H9 (cell line): ENCODE measurements at regions not wholly inside any gene's neighbourhood (a gene's known extent, or its start where the extent isn't known, plus 50 kb on each side); places are given as distances from the start of the nearest gene placed in this dataset.

Experiments used
- DNase-seq: peaks from one replicate; pipeline ENCODE4 v3.0.0-alpha.2; 2017
- H2AFZ ChIP-seq: one replicate; pipeline ENCODE4 v1.6.1; 2013; ENCODE audit warnings: mild to moderate bottlenecking, low read length, control low read depth, moderate library complexity
- H2AK5ac ChIP-seq: 2 replicates; pipeline ENCODE4 v1.6.1; 2013; ENCODE audit warnings: low read length, control low read depth, mixed read lengths; ENCODE audit not compliant: insufficient read length
- H2BK120ac ChIP-seq: one replicate; pipeline ENCODE4 v1.6.1; 2013; ENCODE audit warnings: low read depth, mild to moderate bottlenecking, low read length, control low read depth, inconsistent platforms; ENCODE audit not compliant: poor library complexity, severe bottlenecking
- H2BK12ac ChIP-seq: 2 replicates; pipeline ENCODE4 v1.6.1; 2013; ENCODE audit warnings: low read length, control low read depth, mixed read lengths, low read depth; ENCODE audit not compliant: insufficient read length
- H2BK15ac ChIP-seq: 2 replicates; pipeline ENCODE4 v1.6.1; 2013; ENCODE audit warnings: low read depth, low read length, control low read depth
- H2BK20ac ChIP-seq: one replicate; pipeline ENCODE4 v1.6.1; 2013; ENCODE audit warnings: low read depth, mild to moderate bottlenecking, low read length, control low read depth, inconsistent platforms; ENCODE audit not compliant: poor library complexity, severe bottlenecking
- H2BK5ac ChIP-seq: 2 replicates; pipeline ENCODE4 v1.6.1; 2013; ENCODE audit warnings: low read length, control low read depth, mixed read lengths; ENCODE audit not compliant: insufficient read length
- H3K14ac ChIP-seq: 2 replicates; pipeline ENCODE4 v1.6.1; 2013; ENCODE audit warnings: low read length, control low read depth; ENCODE audit not compliant: insufficient read depth
- H3K18ac ChIP-seq: 2 replicates; pipeline ENCODE4 v1.6.1; 2013; ENCODE audit warnings: low read depth, mild to moderate bottlenecking, mixed read lengths, low read length, control low read depth; ENCODE audit not compliant: insufficient read length
- H3K23ac ChIP-seq: 2 replicates; pipeline ENCODE4 v1.6.1; 2013; ENCODE audit warnings: low read length, control low read depth, mixed read lengths, low read depth; ENCODE audit not compliant: insufficient read length
- H3K23me2 ChIP-seq: 2 replicates; pipeline ENCODE4 v1.6.1; 2013; ENCODE audit warnings: low read depth, mild to moderate bottlenecking, mixed read lengths, low read length, control low read depth; ENCODE audit not compliant: insufficient read length, poor library complexity, severe bottlenecking
- H3K27ac ChIP-seq: 2 replicates; pipeline ENCODE4 v1.5.1; 2013; ENCODE audit warnings: low read length, control low read depth, mixed read lengths, low read depth; ENCODE audit not compliant: insufficient read length
- H3K27me3 ChIP-seq: 2 replicates; pipeline ENCODE4 v1.6.1; 2013; ENCODE audit warnings: low read length, control low read depth, inconsistent platforms; ENCODE audit not compliant: insufficient read depth
- H3K4ac ChIP-seq: 2 replicates; pipeline ENCODE4 v1.6.1; 2013; ENCODE audit warnings: low read depth, mild to moderate bottlenecking, control low read depth, inconsistent platforms, low read length, moderate library complexity
- H3K4me1 ChIP-seq: 2 replicates; pipeline ENCODE4 v1.6.1; 2013; ENCODE audit warnings: low read length, control low read depth, inconsistent platforms; ENCODE audit not compliant: insufficient read depth
- H3K4me2 ChIP-seq: 2 replicates; pipeline ENCODE4 v1.6.1; 2013; ENCODE audit warnings: low read length, control low read depth, mixed read lengths; ENCODE audit not compliant: insufficient read length, insufficient read depth
- H3K56ac ChIP-seq: 2 replicates; pipeline ENCODE4 v1.6.1; 2013; ENCODE audit warnings: low read depth, mild to moderate bottlenecking, mixed read lengths, low read length, control low read depth; ENCODE audit not compliant: insufficient read length
- H3K79me1 ChIP-seq: 2 replicates; pipeline ENCODE4 v1.6.1; 2013; ENCODE audit warnings: low read depth, mild to moderate bottlenecking, moderate library complexity, low read length, control low read depth, inconsistent platforms; ENCODE audit not compliant: insufficient read depth, poor library complexity, severe bottlenecking
- H3K79me2 ChIP-seq: 2 replicates; pipeline ENCODE4 v1.6.1; 2013; ENCODE audit warnings: low read length, control low read depth, inconsistent platforms; ENCODE audit not compliant: insufficient read depth
- H3K9ac ChIP-seq: 2 replicates; pipeline ENCODE4 v1.6.1; 2013; ENCODE audit warnings: low read length, control low read depth, mixed read lengths; ENCODE audit not compliant: insufficient read length; ENCODE audit errors: extremely low read depth
- H3K9me3 ChIP-seq: one replicate; pipeline ENCODE4 v1.6.1; 2013; ENCODE audit warnings: low read depth, low read length, inconsistent platforms; ENCODE audit not compliant: control insufficient read depth
- H3T11ph ChIP-seq: one replicate; pipeline ENCODE4 v1.6.1; 2013; ENCODE audit warnings: mild to moderate bottlenecking, low read length, control low read depth, inconsistent platforms
- H4K20me1 ChIP-seq: one replicate; pipeline ENCODE4 v1.6.1; 2013; ENCODE audit not compliant: control insufficient read depth, insufficient read length, insufficient read depth
- H4K5ac ChIP-seq: 2 replicates; pipeline ENCODE4 v1.6.1; 2013; ENCODE audit warnings: low read depth, mild to moderate bottlenecking, mixed read lengths, low read length, control low read depth; ENCODE audit not compliant: insufficient read length
- H4K8ac ChIP-seq: replicated peaks from 2 replicates; pipeline ENCODE4 v1.6.1; 2013; ENCODE audit warnings: low read length, control low read depth, mixed read lengths, low read depth; ENCODE audit not compliant: insufficient read length
- H4K91ac ChIP-seq: 2 replicates; pipeline ENCODE4 v1.6.1; 2013; ENCODE audit warnings: low read depth, mild to moderate bottlenecking, moderate library complexity, mixed read lengths, low read length, control low read depth; ENCODE audit not compliant: insufficient read length
- H3K27ac Mint-ChIP-seq, 3 experiments: 2 replicates in 2 of 3; 3 replicates in 1 of 3; pipeline ENCODE4 v1.8.0; 2020 to 2021; ENCODE audit warnings: mixed read lengths in 3 of 3, mild to moderate bottlenecking in 1 of 3, moderate library complexity in 1 of 3
- H3K27me3 Mint-ChIP-seq: 2 replicates; pipeline ENCODE4 v1.8.0; 2021; ENCODE audit warnings: low read depth, mild to moderate bottlenecking, moderate library complexity, mixed read lengths
- H3K36me3 Mint-ChIP-seq, 3 experiments: 2 replicates in 2 of 3; 3 replicates in 1 of 3; pipeline ENCODE4 v1.8.0; 2020 to 2021; ENCODE audit warnings: low read depth in 3 of 3, mixed read lengths in 3 of 3; ENCODE audit not compliant: insufficient read depth in 1 of 3
- H3K4me1 Mint-ChIP-seq, 2 experiments: 2 replicates each; pipeline ENCODE4 v1.8.0; 2020; ENCODE audit warnings: mixed read lengths in 2 of 2
- H3K4me3 Mint-ChIP-seq, 2 experiments: 2 replicates in 1 of 2; 3 replicates in 1 of 2; pipeline ENCODE4 v1.8.0; 2020 to 2021; ENCODE audit warnings: mild to moderate bottlenecking in 2 of 2, mixed read lengths in 2 of 2, moderate library complexity in 1 of 2
- H3K9me3 Mint-ChIP-seq, 2 experiments: 2 replicates in 1 of 2; 3 replicates in 1 of 2; pipeline ENCODE4 v1.8.0; 2020; ENCODE audit warnings: mild to moderate bottlenecking in 2 of 2, mixed read lengths in 2 of 2, moderate library complexity in 1 of 2
- WGBS: extraction: QIAGEN DNeasy Blood & Tissue Kit; methylation state at CpG from one replicate; pipeline ENCODE4 v1.1.7; 2013; ENCODE audit warnings: missing lambda C conversion rate, low lambda C conversion rate, mixed read lengths; ENCODE audit not compliant: insufficient read length; ENCODE audit errors: extremely low coverage; 5-methylcytosine and 5-hydroxymethylcytosine counted together
- TF ChIP-seq, protein P1 (sequence below): fragments of 200-600 bp; sonication (generic); conservative IDR thresholded peaks from 3 replicates; pipeline ENCODE4 v1.8.0; 2021; ENCODE audit warnings: antibody characterized with exemption, mild to moderate bottlenecking

DNA sequence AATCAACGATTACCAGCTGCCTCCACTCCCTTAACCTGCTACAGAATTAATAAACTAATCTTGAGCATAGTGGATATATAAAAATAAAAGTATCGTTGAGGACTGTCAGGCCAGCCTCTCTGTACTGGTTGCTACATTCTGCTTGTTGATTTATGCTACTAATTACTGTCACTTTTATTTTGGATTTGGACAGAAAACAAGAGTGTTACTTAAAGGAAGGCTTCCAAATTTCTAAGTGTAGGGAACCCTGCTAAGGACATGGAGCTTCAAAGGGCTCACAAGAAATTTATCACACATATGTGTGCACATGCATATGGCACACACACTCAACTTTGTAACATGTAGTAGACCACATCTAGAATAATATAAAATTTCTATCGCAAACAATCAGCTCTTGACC is 141.2 kb upstream of the ANKRD1 start:
- no peak overlapping the region for H2BK120ac ChIP-seq
- Mint-ChIP-seq H3K36me3 (no peaks in the 10 kb centered on the region), H3K27me3 (peaks cover 2% of the 10 kb centered on the region; the same call in 1 of the 2 replicates), H3K4me3 (no peak overlapping the region), H3K27ac (no peak overlapping the region), H3K4me1 (no peaks in the 10 kb centered on the region), H3K9me3 (no peaks in the 10 kb centered on the region)
- no peaks in the 10 kb centered on the region for H3K79me2 ChIP-seq
- no peak overlapping the region for H3K27ac ChIP-seq
- no peak overlapping the region for H4K91ac ChIP-seq
- H3K4me1 ChIP-seq = no peaks in the 10 kb centered on the region
- H2BK20ac ChIP-seq = no peak overlapping the region
- H3K9ac ChIP-seq = no peak overlapping the region
- no peaks in the 10 kb centered on the region for H4K20me1 ChIP-seq
- H3K4me2 ChIP-seq = no peak overlapping the region
- DNase-seq = no peak
- no peak overlapping the region for H2BK12ac ChIP-seq
- H2BK15ac ChIP-seq = no peak overlapping the region
- no peak overlapping the region for H3K18ac ChIP-seq
- H3K79me1 ChIP-seq = no peaks in the 10 kb centered on the region
- H3T11ph ChIP-seq = no peak overlapping the region
- H3K4ac ChIP-seq = no peak overlapping the region
- no peak overlapping the region for H2BK5ac ChIP-seq
- no CpG with 5 or more reads among the region's 3 CpGs for WGBS
- no peaks in the 10 kb centered on the region for H3K23me2 ChIP-seq
- no peaks in the 10 kb centered on the region for H3K9me3 ChIP-seq
- H3K23ac ChIP-seq = no peak overlapping the region
- no peak overlapping the region for H4K5ac ChIP-seq
- H2AK5ac ChIP-seq = no peak overlapping the region
- H3K56ac ChIP-seq = no peak overlapping the region
- H4K8ac ChIP-seq = no peak overlapping the region
- TF ChIP-seq, protein P1, sequence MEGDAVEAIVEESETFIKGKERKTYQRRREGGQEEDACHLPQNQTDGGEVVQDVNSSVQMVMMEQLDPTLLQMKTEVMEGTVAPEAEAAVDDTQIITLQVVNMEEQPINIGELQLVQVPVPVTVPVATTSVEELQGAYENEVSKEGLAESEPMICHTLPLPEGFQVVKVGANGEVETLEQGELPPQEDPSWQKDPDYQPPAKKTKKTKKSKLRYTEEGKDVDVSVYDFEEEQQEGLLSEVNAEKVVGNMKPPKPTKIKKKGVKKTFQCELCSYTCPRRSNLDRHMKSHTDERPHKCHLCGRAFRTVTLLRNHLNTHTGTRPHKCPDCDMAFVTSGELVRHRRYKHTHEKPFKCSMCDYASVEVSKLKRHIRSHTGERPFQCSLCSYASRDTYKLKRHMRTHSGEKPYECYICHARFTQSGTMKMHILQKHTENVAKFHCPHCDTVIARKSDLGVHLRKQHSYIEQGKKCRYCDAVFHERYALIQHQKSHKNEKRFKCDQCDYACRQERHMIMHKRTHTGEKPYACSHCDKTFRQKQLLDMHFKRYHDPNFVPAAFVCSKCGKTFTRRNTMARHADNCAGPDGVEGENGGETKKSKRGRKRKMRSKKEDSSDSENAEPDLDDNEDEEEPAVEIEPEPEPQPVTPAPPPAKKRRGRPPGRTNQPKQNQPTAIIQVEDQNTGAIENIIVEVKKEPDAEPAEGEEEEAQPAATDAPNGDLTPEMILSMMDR = no peak
- H2AFZ ChIP-seq = no peak overlapping the region
- peaks cover 3% of the 10 kb centered on the region; the same call in 1 of the 2 replicates for H3K27me3 ChIP-seq
- H3K14ac ChIP-seq = no peak overlapping the region
